A549 (cell line): ENCODE measurements at regions not wholly inside any gene's neighbourhood (a gene's known extent, or its start where the extent isn't known, plus 50 kb on each side); places are given as distances from the start of the nearest gene placed in this dataset.

Experiments used
- CHD4 ChIP-seq: fragments of 200-600 bp; sonication (generic); IDR thresholded peaks from 2 replicates; pipeline ENCODE4 v1.6.1; 2016; ENCODE audit warnings: antibody characterized with exemption, mild to moderate bottlenecking, borderline replicate concordance
- CTCF ChIP-seq: fragments of >200 bp; sonication (Bioruptor Twin); formaldehyde crosslinking; IDR thresholded peaks from 3 replicates; pipeline ENCODE4 v1.5.1; 2016
- NR3C1 ChIP-seq: fragments of >200 bp; sonication (Bioruptor Twin); formaldehyde crosslinking; IDR thresholded peaks from 3 replicates; pipeline ENCODE4 v1.6.1; 2017

- TF ChIP-seq CTCF (no peak), CHD4 (no peak), NR3C1 (no peak)
Measured at GRCh38 chr4:38242101-38242500, 281.9 kb downstream of the PTTG2 start.
